ENCODE measurements at regions not wholly inside any gene's neighbourhood (a gene's known extent, or its start where the extent isn't known, plus 50 kb on each side); places are given as distances from the start of the nearest gene placed in this dataset.

GRCh38 chr13:40275636-40276035 lies 390.8 kb downstream of the FOXO1 start:
- Histone ChIP-seq H3K4me3 (ENCODE audit: low read depth, low read length) (no peak overlapping the region), H3K9me3 (ENCODE audit: insufficient read depth, low read depth, low read length) (no peaks in the 10 kb centered on the region), H3K36me3 (ENCODE audit: control insufficient read depth in 1 of 2, insufficient read depth in 2 of 2, low read length in 2 of 2) (no peaks in the 10 kb centered on the region), H2BK120ac (ENCODE audit: insufficient read depth, low read length, poor library complexity) (no peak overlapping the region), H3K4me2 (ENCODE audit: low read length) (no peak overlapping the region), H4K8ac (ENCODE audit: low read depth, low read length) (no peak overlapping the region), H4K91ac (ENCODE audit: low read depth, low read length) (no peak overlapping the region), H2AFZ (ENCODE audit: insufficient read depth, low read length, poor library complexity) (no peak overlapping the region), H3K27ac (ENCODE audit: low read depth, low read length) (no peak overlapping the region), H3K9ac (ENCODE audit: low read length) (no peak overlapping the region), H3K14ac (ENCODE audit: low read length) (no peak overlapping the region), H3K4ac (ENCODE audit: low read depth, low read length) (no peak overlapping the region), H3K27me3 (ENCODE audit: insufficient read depth, low read length) (no peaks in the 10 kb centered on the region), H2AK5ac (ENCODE audit: low read length) (no peak overlapping the region), H3K4me1 (ENCODE audit: control insufficient read depth in 1 of 2, insufficient read depth in 2 of 2, low read length in 2 of 2) (peaks cover 7 to 9% of the 10 kb centered on the region in 2 experiments), H2BK5ac (ENCODE audit: low read depth, low read length, poor library complexity) (no peak overlapping the region), H2BK12ac (ENCODE audit: low read length) (no peak overlapping the region), H3K18ac (ENCODE audit: low read length) (no peak overlapping the region), H3K23ac (ENCODE audit: low read length) (no peak overlapping the region), H4K12ac (ENCODE audit: low read depth, low read length) (no peak overlapping the region), H3K79me1 (ENCODE audit: low read length) (peaks cover 5% of the 10 kb centered on the region), H3K79me2 (ENCODE audit: control insufficient read depth, insufficient read depth, low read length, poor library complexity) (no peaks in the 10 kb centered on the region)
- peak in 1 of 2 donors; percentile 31 for DNase-seq
- no CpG with 5 or more reads among the region's 3 CpGs for WGBS (ENCODE audit: extremely low coverage, insufficient coverage, insufficient read length)

GRCh38 chr13:40283666-40284065 lies 382.8 kb downstream of the FOXO1 start:
- Histone ChIP-seq H3K27me3 (ENCODE audit: insufficient read depth, low read length) (no peaks in the 10 kb centered on the region), H3K79me2 (ENCODE audit: control insufficient read depth, insufficient read depth, low read length, poor library complexity) (no peaks in the 10 kb centered on the region), H4K8ac (ENCODE audit: low read depth, low read length) (no peak overlapping the region), H4K91ac (ENCODE audit: low read depth, low read length) (peak overlapping the region; percentile 71), H3K27ac (ENCODE audit: low read depth, low read length) (peak overlapping the region; percentile 71), H2BK120ac (ENCODE audit: insufficient read depth, low read length, poor library complexity) (peak overlapping the region; percentile 76), H2BK12ac (ENCODE audit: low read length) (peak overlapping the region; percentile 92), H2AK5ac (ENCODE audit: low read length) (peak overlapping the region; percentile 78), H3K4ac (ENCODE audit: low read depth, low read length) (peak overlapping the region; percentile 76), H3K9me3 (ENCODE audit: insufficient read depth, low read depth, low read length) (peaks cover 2% of the 10 kb centered on the region), H3K4me3 (ENCODE audit: low read depth, low read length) (no peak overlapping the region), H2AFZ (ENCODE audit: insufficient read depth, low read length, poor library complexity) (no peak overlapping the region), H3K9ac (ENCODE audit: low read length) (no peak overlapping the region), H4K12ac (ENCODE audit: low read depth, low read length) (no peak overlapping the region), H3K36me3 (ENCODE audit: control insufficient read depth in 1 of 2, insufficient read depth in 2 of 2, low read length in 2 of 2) (no peaks in the 10 kb centered on the region), H3K18ac (ENCODE audit: low read length) (peak overlapping the region; percentile 82), H2BK5ac (ENCODE audit: low read depth, low read length, poor library complexity) (peak overlapping the region; percentile 55), H3K14ac (ENCODE audit: low read length) (peak overlapping the region; percentile 88), H3K4me2 (ENCODE audit: low read length) (no peak overlapping the region), H3K23ac (ENCODE audit: low read length) (no peak overlapping the region), H3K79me1 (ENCODE audit: low read length) (peaks cover 15% of the 10 kb centered on the region), H3K4me1 (ENCODE audit: control insufficient read depth in 1 of 2, insufficient read depth in 2 of 2, low read length in 2 of 2) (peaks cover 17 to 22% of the 10 kb centered on the region in 2 experiments)
- no CpG with 5 or more reads among the region's 3 CpGs for WGBS (ENCODE audit: extremely low coverage, insufficient coverage, insufficient read length)
- DNase-seq = peak; percentile 93 to 96

GRCh38 chr13:40285634-40286033 lies 380.8 kb downstream of the FOXO1 start:
- Histone ChIP-seq H2BK120ac (ENCODE audit: insufficient read depth, low read length, poor library complexity) (no peak overlapping the region), H3K14ac (ENCODE audit: low read length) (no peak overlapping the region), H3K4ac (ENCODE audit: low read depth, low read length) (no peak overlapping the region), H2AK5ac (ENCODE audit: low read length) (no peak overlapping the region), H3K4me1 (ENCODE audit: control insufficient read depth in 1 of 2, insufficient read depth in 2 of 2, low read length in 2 of 2) (peaks cover 17 to 23% of the 10 kb centered on the region in 2 experiments), H4K12ac (ENCODE audit: low read depth, low read length) (no peak overlapping the region), H3K27me3 (ENCODE audit: insufficient read depth, low read length) (no peaks in the 10 kb centered on the region), H2AFZ (ENCODE audit: insufficient read depth, low read length, poor library complexity) (no peak overlapping the region), H3K23ac (ENCODE audit: low read length) (no peak overlapping the region), H3K18ac (ENCODE audit: low read length) (no peak overlapping the region), H2BK12ac (ENCODE audit: low read length) (no peak overlapping the region), H3K9me3 (ENCODE audit: insufficient read depth, low read depth, low read length) (peaks cover 2% of the 10 kb centered on the region), H2BK5ac (ENCODE audit: low read depth, low read length, poor library complexity) (no peak overlapping the region), H3K4me2 (ENCODE audit: low read length) (no peak overlapping the region), H3K36me3 (ENCODE audit: control insufficient read depth in 1 of 2, insufficient read depth in 2 of 2, low read length in 2 of 2) (no peaks in the 10 kb centered on the region), H3K9ac (ENCODE audit: low read length) (no peak overlapping the region), H4K91ac (ENCODE audit: low read depth, low read length) (peak overlapping the region; percentile 43), H3K79me1 (ENCODE audit: low read length) (peaks cover 15% of the 10 kb centered on the region), H3K27ac (ENCODE audit: low read depth, low read length) (no peak overlapping the region), H3K79me2 (ENCODE audit: control insufficient read depth, insufficient read depth, low read length, poor library complexity) (no peaks in the 10 kb centered on the region), H4K8ac (ENCODE audit: low read depth, low read length) (no peak overlapping the region), H3K4me3 (ENCODE audit: low read depth, low read length) (no peak overlapping the region)
- no peak for DNase-seq

- H3K4me1 ChIP-seq (ENCODE audit: control insufficient read depth in 1 of 2, insufficient read depth in 2 of 2, low read length in 2 of 2) = peaks cover 17 to 21% of the 10 kb centered on the region in 2 experiments
- no peak overlapping the region for H3K18ac ChIP-seq (ENCODE audit: low read length)
- no peak overlapping the region for H4K8ac ChIP-seq (ENCODE audit: low read depth, low read length)
- no peaks in the 10 kb centered on the region for H3K27me3 ChIP-seq (ENCODE audit: insufficient read depth, low read length)
- H2AK5ac ChIP-seq (ENCODE audit: low read length) = peak overlapping the region; percentile 6
- H3K36me3 ChIP-seq (ENCODE audit: control insufficient read depth in 1 of 2, insufficient read depth in 2 of 2, low read length in 2 of 2) = no peaks in the 10 kb centered on the region
- H3K9me3 ChIP-seq (ENCODE audit: insufficient read depth, low read depth, low read length) = peaks cover 2% of the 10 kb centered on the region
- H4K12ac ChIP-seq (ENCODE audit: low read depth, low read length) = no peak overlapping the region
- H3K9ac ChIP-seq (ENCODE audit: low read length) = no peak overlapping the region
- H3K27ac ChIP-seq (ENCODE audit: low read depth, low read length) = no peak overlapping the region
- no peak overlapping the region for H3K23ac ChIP-seq (ENCODE audit: low read length)
- no peak overlapping the region for H3K4ac ChIP-seq (ENCODE audit: low read depth, low read length)
- H3K14ac ChIP-seq (ENCODE audit: low read length) = peak overlapping the region; percentile 19
- peak overlapping the region; percentile 25 for H4K91ac ChIP-seq (ENCODE audit: low read depth, low read length)
- peak overlapping the region; percentile 30 for H2BK120ac ChIP-seq (ENCODE audit: insufficient read depth, low read length, poor library complexity)
- no peak overlapping the region for H3K4me3 ChIP-seq (ENCODE audit: low read depth, low read length)
- peak overlapping the region; percentile 56 for H2BK12ac ChIP-seq (ENCODE audit: low read length)
- no peak overlapping the region for H2BK5ac ChIP-seq (ENCODE audit: low read depth, low read length, poor library complexity)
- no peak overlapping the region for H3K4me2 ChIP-seq (ENCODE audit: low read length)
- H2AFZ ChIP-seq (ENCODE audit: insufficient read depth, low read length, poor library complexity) = no peak overlapping the region
- DNase-seq = no peak
- H3K79me2 ChIP-seq (ENCODE audit: control insufficient read depth, insufficient read depth, low read length, poor library complexity) = no peaks in the 10 kb centered on the region
- no CpG with 5 or more reads among the region's 4 CpGs for WGBS (ENCODE audit: extremely low coverage, insufficient coverage, insufficient read length)
- peaks cover 15% of the 10 kb centered on the region for H3K79me1 ChIP-seq (ENCODE audit: low read length)
Observed at GRCh38 chr13:40287428-40287827, 379.0 kb downstream of the FOXO1 start.

Data from trophoblast cell (in vitro differentiated cells and primary cell).